Dedifferentiated amniotic fluid mesenchymal stem cell (primary cell): ENCODE measurements at regions not wholly inside any gene's neighbourhood (a gene's known extent, or its start where the extent isn't known, plus 50 kb on each side); places are given as distances from the start of the nearest gene placed in this dataset.
A peak's percentile ranks its signal among the peaks of the same experiment; 100 is the strongest.

Experiments
- DNase-seq: peaks from one replicate; pipeline ENCODE4 v3.0.0-alpha.2; 2016; ENCODE audit errors: extremely low spot score

DNA sequence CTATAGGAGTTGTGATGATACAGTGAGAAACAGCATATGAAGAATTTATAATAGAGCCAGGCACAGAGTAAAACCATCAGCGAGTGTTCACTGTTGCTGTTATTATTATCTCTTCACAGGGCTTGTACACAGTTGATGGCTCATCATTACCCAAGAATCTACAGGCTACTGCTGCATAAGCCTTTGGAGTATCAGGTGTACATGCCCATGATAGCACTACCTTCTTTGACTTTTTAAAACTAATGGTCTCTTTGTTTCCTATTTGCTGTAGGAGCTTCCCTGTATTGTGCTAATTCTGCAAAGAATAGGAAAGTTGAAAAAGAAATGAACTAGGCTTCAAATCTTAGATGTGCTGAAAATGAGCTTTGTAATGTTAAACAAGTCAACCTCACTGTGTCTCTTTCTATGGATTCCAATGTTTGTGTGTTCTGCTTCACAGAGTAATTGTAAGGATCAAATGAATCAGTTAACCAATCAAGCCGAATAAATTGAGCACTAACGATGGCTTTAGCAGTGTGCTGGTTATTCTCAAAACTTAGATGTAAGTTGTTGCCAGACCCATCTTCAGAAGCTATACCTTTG is 138.8 kb downstream of the TUSC7 start:
- no peak for DNase-seq

DNA sequence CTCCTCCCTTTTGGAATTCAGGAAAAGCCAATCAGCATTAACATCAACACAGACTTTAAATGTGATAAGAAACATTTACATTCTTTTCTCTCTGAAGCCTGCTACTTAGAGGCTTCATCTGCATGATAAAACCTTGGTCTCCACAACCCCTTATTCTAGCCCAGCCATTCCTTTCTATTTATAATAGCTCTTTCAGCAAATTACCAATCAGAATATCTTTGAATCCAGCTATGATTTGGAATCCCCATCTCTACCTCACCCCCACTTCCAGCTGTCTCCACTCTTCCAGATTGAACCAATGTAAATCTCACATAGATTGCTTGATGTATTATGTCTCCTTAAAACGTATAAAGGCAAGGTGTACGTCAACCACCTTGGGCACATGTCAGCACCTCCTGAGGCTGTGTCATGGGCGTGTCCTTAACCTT is 139.7 kb downstream of the TUSC7 start:
- DNase-seq: no peak

DNA sequence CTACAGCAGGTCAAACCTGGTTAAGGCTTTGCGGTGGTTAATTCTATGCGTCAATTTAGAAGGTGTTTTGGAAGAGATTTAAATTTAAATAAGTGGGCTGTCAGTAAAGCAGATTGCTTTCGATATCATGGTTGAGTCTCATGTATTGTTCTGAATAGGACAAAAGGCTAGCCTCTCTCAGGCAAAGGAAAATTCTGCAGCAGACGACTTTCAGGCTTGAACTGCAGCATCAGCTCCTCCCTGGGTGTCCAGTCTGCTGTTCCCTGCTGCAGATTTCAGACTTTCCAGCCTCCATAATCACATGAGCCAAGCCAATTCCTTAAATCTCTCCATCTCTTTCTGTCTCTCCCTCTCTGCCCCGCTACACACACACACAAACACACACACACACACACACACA is 143.2 kb downstream of the TUSC7 start:
- no peak for DNase-seq

DNA sequence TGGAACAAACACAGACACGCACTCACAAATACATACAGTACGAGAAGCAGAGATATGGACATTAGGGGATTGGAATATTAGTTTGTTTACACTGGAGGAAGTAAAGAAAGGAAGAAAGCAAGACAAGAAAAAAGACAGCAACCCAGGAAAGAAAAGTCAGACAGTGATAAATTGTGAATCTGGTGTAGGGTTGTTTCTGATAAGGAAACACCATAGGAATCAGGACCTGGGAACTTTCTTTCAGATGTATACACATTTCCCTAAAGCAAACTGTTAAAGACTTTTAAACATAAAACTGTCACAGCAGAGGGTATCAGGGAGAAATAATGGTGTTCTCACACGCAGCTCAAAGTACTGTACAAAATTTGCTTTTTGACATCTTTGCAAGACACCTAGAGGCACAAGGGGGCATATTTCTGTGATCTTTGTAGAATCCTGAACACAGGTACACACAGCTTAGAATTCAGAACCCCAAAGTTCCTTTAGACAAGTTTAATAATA is 153.7 kb downstream of the TUSC7 start:
- no peak for DNase-seq

DNA sequence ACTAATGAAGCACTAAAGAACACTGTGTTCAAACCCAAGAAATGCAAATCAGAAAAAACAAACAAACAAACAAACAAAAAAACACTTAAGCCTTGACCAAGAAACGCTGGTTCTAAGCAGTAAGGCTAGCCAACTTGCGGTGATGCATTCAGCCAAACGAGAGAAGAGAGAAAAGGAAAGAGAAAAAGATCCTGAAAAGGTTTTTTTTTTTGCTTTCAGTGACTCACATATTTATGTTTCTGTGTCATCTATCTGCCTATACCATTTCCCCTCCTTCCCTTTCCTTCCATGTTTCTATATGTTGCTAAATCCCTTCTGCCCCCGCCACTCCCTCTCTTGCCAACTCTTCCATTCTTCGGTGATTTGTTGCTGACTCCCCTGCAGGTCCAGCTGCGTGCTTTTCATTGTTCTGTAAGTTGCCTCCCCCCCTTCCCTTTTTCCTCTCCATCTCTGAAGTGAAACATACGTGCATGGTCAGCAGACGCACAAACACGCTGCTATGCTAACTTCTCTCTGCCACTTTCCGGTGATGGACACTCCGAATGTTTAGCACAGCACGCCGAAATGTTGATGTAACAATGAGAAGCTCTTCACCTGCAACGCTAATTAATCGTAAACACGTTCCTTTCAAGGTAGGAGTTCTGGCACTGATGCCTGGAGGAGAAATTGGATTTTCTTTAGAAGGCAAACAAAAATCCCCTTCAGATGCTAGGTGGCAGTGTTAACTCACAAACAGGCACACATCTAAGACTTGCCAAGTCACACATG is 154.4 kb downstream of the TUSC7 start:
- DNase-seq: peak; percentile 73

DNA sequence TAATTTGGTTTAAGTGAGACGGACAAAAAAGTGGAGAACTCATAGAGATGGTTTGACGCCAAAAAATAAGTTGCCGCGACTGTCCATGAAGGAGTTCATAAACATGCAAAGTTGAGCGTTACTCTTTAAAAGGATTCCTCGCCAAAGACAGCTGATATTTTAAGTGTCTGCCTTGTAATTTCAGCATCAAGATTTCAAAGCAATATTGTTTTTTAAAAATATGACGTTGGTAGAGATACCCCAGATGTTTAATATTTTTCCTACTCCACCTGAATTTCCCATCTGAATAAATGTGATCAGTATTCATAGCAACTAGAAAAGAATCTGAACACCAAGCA is 155.0 kb downstream of the TUSC7 start:
- no peak for DNase-seq

DNA sequence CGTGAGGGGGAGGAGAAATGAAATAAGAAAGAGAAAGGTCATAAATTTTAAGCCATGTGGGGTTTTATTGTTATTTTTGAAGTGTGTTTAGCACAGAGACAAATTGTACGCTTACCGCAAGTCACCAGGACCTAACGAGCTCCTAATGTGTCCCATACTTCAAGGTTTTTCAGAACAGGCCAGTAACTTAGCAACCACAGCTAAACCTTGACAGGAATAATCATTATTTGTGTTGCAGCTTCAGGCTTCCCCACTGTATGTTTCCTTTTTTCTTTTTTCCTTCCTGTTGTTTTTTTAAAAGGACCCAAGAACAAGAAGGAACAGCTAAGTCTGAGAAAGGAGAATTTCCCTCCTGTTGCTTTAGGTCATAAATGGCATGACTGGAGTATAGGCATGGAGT is 160.8 kb downstream of the TUSC7 start:
- no peak for DNase-seq

DNA sequence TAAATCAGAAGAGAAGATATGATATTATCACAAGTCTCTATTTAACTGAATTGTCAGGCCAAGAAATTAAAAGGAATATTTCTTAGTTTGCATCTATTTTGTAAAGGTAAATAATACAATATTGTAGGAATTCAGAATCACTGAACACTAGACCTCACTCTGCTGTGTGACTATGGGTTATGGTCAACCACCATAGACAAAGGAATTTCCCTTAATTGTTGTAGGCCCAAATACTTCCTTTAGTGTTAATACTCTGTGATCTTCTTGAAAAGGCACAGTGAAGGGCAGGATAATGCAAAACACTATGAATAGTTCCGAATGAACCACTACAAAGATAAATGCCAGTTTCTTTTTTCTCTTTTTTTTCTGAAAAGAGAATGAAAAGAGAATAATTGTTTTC is 162.3 kb downstream of the TUSC7 start:
- DNase-seq: no peak

DNA sequence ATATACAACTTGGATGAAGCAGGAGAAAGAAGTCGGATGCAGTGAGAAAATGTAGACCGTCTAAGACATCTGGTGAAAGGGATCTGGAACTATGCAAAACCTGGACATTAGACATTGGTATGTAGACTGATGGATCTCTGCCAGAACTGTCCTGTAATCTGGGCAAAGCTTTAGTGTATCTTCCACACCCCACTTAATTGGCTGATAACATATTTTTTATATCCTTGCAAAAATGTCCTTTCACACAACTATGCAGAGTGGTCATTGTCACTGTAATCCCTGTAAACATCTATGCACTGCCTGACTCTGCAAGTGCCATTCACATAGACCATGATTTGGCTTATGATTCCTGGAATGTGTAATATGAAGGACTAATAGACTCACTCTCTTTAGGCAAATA is 163.1 kb downstream of the TUSC7 start:
- DNase-seq: no peak

DNA sequence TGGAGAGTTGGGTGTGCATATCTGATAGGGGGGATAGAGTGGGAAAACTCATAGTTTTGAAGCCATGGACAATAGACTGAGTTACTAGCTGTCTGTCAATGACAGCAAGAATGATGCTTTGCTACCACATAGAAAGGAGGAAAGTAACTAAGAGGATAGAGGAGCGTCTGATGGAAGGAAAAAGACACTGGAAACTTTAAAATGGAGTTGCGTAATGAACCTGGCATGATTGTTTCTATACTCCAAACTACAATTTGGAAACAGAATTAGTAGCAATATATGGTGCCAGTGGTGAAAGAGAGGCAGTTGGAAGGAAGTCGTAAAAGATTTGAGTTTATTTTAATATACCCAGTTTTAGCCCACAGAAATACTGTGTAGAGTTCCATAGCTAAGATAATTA is 163.6 kb downstream of the TUSC7 start:
- no peak for DNase-seq

DNA sequence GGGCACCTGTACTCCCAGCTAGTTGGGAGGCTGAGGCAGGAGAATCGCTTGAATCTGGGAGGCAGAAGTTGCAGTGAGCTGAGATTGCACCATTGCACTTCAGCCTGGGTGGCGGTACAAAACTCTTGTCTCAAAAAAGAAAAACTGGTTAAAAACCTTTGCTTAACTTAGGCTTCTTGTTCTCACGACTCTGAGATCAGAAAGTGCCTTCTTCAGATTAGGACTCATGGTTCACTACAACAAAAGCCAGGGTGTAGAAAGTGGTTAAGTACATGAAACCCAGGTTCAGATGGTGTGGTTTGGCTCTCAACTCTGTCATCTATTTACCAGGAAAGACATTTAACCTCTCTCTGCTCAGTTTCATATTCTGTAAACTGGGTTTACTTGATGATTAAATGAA is 168.4 kb downstream of the TUSC7 start:
- no peak for DNase-seq

DNA sequence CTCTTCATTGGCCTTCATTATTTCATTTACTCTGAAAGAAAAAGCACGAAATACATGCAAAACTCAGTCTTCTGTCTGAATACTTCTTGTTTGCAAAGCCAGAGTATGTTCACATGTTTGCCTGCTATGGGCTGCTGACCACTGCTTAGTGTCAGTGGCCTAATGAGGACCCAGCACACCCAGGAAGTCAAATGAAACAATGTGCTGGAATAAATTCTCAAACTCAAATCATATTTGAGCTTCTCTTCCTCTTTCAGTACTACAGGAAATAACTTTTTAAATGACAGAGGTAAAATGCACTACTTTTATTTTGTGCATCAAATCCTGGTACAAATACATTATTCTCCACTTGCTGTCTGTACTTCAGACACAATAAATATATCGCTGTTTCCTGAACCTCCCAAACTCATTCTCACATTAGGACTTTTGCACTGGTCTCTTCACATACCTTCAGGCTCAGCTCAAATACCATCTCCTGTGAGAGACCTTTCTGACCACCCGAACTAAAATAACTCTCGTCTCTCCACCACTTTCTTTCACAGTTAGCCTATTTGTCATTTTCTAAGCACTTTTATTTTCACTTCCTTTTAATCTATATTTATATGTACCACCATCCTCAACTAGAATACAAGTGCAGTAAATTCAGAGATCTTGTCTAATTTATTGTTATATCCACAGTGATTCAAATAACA is 176.8 kb downstream of the TUSC7 start:
- DNase-seq: no peak

DNA sequence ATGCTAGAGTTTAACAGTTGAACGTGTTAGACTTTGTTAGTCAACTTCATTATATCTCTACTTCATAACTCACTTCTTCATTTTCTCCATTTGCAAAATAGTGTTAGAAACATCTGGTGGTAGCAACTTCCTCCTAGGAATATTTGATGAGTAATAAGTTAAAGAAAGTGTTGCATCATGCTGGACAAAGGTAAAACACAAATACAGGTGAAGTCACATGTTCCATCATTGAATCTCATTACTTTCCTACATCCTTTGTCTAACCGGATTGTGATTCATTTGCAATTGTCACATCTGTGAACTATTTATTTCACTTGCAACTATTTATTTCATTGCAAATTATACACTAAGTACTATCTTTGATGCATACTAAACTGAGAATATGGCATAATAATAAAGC is 186.5 kb downstream of the TUSC7 start:
- DNase-seq: no peak

DNA sequence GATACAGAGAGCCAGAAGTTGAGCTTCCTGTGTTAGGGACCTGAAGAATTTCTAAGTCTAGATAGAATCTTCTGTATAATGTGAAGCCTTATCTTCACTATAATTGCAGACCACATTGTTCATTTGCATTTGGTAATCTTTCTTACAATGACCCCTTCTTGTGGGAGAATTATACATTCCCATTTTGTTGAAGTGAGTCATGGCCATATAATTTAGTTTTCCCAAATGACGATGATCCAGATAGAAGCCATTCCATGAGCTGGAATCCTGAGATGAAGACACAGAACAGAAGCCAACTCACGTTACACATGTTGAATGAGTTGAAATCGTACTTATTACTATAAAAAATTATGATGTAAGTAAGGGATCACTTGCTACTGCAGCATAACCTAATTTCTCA is 187.8 kb downstream of the TUSC7 start:
- no peak for DNase-seq

DNA sequence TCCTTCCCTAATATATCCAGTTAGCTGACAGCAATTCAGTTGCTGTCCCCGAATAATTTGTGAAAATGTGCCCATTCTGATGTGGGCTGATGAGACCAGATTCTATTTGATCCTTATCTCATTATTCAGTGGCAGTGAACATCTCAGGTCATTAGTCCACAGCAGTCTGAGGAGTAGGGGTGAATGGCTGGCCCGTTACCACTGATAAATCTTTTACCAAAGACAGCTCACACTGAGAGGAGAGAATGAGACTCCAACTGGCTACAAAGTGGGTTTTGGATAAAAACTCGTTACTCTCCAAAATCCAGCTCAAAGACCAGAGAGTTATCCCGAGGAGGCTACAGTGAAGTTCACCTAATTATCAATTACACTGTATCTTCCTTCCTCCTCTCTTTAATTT is 189.7 kb downstream of the TUSC7 start:
- DNase-seq: no peak

DNA sequence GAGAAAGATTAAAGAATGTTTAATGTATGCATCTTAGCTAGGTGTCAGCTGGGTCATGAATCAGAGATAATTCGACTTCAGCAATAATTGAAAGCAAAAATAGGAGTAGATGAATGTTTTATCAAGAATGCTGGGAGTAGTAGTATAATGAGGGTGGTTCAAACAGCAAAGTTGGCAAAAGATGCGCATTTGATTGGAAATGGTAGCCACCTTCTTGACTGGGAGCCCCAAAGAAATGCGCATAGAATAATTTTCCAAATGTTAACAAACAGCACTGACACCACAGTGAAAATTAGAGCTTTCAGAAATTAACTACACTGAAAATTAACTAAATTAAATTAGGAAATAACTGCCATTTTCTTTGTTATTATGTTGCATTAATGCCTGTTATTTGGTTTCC is 195.8 kb downstream of the TUSC7 start:
- no peak for DNase-seq

DNA sequence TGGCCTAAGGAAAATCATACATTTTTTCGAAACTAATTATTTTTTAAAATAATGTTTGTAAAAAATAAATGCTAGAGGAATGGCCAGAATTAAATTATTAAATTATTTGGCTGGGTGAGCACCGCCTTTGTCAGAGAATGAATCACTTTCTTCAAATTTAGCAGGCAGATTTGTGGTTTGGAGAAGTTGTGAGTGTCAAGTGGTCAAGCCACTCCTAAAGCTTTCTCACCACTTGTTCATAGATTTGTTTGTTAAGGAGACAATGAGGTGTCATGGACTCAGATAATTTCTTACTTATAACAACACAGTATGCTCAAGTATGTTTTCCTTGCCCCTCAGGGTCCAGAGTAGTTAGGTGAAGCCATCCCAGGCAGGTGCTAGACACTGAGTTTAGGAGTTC is 196.2 kb downstream of the TUSC7 start:
- no peak for DNase-seq

DNA sequence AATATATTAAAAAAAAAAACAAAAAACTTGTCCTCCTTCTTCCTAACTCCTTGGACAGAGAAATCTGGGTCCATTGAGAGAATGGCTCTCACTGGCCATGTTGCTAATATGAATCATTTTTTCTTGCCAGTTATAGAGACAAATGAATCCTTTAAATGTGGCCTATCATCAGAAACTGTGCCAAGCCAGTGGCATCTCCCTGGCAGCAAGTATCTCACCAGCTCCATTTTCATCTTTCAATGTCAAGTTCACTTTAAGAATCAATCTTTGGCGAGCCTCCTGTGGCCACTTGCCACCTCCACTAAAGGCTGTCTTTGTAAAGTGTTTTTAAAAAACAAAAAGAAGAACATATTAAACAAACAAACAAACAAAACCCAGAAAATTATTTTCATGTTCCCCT is 202.5 kb downstream of the TUSC7 start:
- DNase-seq: no peak

DNA sequence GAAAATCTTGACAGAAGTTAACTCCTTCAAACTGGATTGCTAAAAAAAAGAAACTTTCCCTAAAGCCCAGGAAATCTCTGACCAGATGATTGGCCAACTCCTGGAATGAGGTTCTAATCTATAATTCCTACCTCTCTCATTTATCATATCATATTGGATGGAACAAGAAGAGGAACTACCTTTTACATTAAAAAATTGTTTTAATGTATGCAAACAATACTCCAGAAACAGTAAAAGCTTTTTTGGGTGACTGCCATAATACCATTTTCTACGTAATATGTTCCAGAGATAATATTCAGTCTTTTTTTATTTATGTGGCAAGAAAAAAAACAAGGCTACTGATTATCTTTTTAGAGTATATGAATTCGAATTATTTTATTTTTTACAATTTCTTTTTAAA is 204.4 kb downstream of the TUSC7 start:
- DNase-seq: no peak

DNA sequence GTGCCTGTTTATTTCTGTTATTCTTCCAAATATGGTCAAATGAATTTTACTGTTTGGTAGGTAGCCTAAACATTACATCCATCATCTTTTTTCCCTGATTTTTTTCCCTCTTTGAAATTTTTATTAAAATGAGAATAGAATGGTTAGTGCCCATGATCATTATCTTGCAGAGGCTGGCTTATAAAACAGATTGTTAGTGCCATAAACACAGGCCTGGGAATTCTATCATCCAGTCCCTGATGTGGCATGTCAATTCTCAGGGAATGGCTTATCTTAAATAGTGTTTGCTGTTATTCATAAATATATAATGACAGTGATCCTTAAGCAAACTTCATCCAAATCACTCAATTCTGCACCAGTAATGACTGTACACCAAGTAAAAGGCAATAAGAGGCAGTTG is 207.3 kb downstream of the TUSC7 start:
- no peak for DNase-seq

DNA sequence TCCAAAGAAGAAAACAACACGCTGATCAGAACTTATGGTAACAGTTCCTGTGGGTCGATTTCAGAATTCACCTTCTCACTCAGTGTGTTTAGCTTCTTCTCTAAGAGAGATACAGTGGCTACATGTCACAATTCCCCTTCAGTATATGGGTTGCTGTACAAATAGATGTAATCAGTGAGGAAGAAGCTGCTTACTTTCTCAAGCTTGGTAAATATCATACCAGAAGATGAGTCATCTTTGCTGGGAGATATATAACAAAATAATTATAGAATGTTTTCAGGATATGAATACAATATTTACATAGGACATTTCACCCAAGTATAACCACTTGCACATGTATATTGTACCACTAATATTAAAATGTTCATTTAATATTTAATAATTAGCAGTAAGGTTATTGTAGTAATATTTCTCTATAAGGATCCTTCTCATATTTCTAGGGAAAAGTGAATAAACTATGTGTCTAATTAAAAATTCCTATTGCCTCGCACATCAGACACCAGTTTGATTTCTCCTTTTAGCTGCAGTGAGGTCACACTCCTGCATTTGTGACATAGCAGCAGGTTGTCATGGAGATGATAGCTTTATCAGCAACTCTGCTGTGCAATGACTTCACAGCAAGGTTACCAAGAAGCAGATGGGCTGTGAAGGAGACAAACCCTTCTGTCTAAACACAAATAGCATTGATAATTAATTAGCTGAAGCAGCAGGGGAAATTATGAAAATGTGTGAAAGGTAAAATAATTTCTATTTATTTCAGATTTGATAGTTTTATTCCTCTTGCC is 211.4 kb downstream of the TUSC7 start:
- DNase-seq: no peak

DNA sequence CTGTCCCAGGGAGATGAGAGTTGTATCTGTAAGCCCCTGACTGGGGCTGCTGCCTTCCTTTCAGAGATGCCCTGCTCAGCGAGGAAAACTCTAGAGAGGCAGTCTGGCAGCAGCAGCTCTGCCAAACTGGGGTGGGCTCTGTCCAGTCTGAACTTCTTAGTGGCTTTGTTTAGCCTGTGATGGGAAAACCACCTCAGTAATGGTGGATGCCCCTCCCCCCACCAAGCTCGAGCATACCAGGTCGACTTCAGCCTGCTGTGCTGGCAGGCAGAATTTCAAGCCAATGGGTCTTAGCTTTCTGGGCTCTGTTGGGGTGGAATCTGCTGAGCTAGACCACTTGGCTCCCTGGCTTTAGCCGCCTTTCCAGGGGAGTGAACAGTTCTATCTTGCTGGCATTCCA is 218.3 kb downstream of the TUSC7 start:
- DNase-seq: no peak
